ENCODE measurements at regions not wholly inside any gene's neighbourhood (a gene's known extent, or its start where the extent isn't known, plus 50 kb on each side); places are given as distances from the start of the nearest gene placed in this dataset.
A peak's percentile ranks its signal among the peaks of the same experiment; 100 is the strongest.

DNA sequence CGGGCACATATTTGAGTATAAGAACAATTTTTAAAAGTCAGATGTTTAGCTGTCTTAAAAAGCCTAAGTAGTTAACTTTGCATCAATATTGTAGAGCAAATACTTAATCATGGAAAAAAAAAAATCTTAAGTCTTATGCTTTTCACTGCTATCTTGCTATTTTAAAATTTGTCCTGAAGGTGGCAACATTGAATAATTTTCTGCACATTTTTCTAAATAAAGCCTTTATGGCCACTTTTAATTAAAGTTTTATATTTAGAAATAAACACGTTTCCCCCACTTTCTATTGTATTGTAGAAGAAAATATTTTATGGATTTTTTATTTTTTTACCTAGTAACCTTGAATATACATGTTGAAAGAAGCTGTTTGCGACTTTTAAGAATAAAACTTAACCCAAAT lies 198.8 kb downstream of the AMY1C start:
- Mint-ChIP-seq H3K36me3 (ENCODE audit: insufficient read depth in 1 of 3, low read depth in 3 of 3) (no peaks in the 10 kb centered on the region; a peak in 1 of 7 replicates), H3K27ac (no peak overlapping the region), H3K27me3 (ENCODE audit: low read depth) (peaks cover 22% of the 10 kb centered on the region), H3K9me3 (no peaks in the 10 kb centered on the region; a peak in 1 of 5 replicates), H3K4me1 (peaks cover 3% of the 10 kb centered on the region in 2 experiments; a peak in 2 of 4 replicates), H3K4me3 (no peak overlapping the region)
- no peaks in the 10 kb centered on the region for H3K79me1 ChIP-seq (ENCODE audit: insufficient read depth, low read depth, low read length, poor library complexity, severe bottlenecking)
- H3K27me3 ChIP-seq (ENCODE audit: insufficient read depth, low read length) = no peaks in the 10 kb centered on the region; the same call in 1 of the 2 replicates
- no peak overlapping the region for H2AFZ ChIP-seq (ENCODE audit: low read length)
- H2AK5ac ChIP-seq (ENCODE audit: insufficient read length, low read length) = no peak overlapping the region
- no peaks in the 10 kb centered on the region for H4K20me1 ChIP-seq (ENCODE audit: control insufficient read depth, insufficient read depth, insufficient read length)
- H4K5ac ChIP-seq (ENCODE audit: insufficient read length, low read depth, low read length) = no peak overlapping the region
- no peak overlapping the region for H3K4ac ChIP-seq (ENCODE audit: low read depth, low read length)
- H3K23ac ChIP-seq (ENCODE audit: insufficient read length, low read depth, low read length) = no peak overlapping the region
- WGBS (ENCODE audit: extremely low coverage, insufficient read length, low lambda C conversion rate) = no CpG with 5 or more reads among the region's 3 CpGs
- no peak overlapping the region for H4K91ac ChIP-seq (ENCODE audit: insufficient read length, low read depth, low read length)
- H3K56ac ChIP-seq (ENCODE audit: insufficient read length, low read depth, low read length) = no peak overlapping the region
- no peak overlapping the region for H3K27ac ChIP-seq (ENCODE audit: insufficient read length, low read depth, low read length)
- no peak overlapping the region for H3K18ac ChIP-seq (ENCODE audit: insufficient read length, low read depth, low read length)
- no peak overlapping the region for H3K4me2 ChIP-seq (ENCODE audit: insufficient read depth, insufficient read length, low read length)
- no peak overlapping the region for H2BK5ac ChIP-seq (ENCODE audit: insufficient read length, low read length)
- H3K14ac ChIP-seq (ENCODE audit: insufficient read depth, low read length) = no peak overlapping the region
- TF ChIP-seq, protein P1, sequence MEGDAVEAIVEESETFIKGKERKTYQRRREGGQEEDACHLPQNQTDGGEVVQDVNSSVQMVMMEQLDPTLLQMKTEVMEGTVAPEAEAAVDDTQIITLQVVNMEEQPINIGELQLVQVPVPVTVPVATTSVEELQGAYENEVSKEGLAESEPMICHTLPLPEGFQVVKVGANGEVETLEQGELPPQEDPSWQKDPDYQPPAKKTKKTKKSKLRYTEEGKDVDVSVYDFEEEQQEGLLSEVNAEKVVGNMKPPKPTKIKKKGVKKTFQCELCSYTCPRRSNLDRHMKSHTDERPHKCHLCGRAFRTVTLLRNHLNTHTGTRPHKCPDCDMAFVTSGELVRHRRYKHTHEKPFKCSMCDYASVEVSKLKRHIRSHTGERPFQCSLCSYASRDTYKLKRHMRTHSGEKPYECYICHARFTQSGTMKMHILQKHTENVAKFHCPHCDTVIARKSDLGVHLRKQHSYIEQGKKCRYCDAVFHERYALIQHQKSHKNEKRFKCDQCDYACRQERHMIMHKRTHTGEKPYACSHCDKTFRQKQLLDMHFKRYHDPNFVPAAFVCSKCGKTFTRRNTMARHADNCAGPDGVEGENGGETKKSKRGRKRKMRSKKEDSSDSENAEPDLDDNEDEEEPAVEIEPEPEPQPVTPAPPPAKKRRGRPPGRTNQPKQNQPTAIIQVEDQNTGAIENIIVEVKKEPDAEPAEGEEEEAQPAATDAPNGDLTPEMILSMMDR (conservative IDR thresholded peaks at IDR 0.05) = peak; percentile 54
- no peak overlapping the region for H2BK120ac ChIP-seq (ENCODE audit: low read depth, low read length, poor library complexity, severe bottlenecking)
- no peak overlapping the region for H3T11ph ChIP-seq (ENCODE audit: low read length)
- no peaks in the 10 kb centered on the region for H3K9me3 ChIP-seq (ENCODE audit: control insufficient read depth, low read depth, low read length)
- no peak overlapping the region for H4K8ac ChIP-seq (replicated peaks; ENCODE audit: insufficient read length, low read depth, low read length)
- no peak overlapping the region for H2BK12ac ChIP-seq (ENCODE audit: insufficient read length, low read depth, low read length)
- no peak for DNase-seq
- no peaks in the 10 kb centered on the region for H3K4me1 ChIP-seq (ENCODE audit: insufficient read depth, low read length)
- no peak overlapping the region for H3K9ac ChIP-seq (ENCODE audit: extremely low read depth, insufficient read length, low read length)
- H3K23me2 ChIP-seq (ENCODE audit: insufficient read length, low read depth, low read length, poor library complexity, severe bottlenecking) = no peaks in the 10 kb centered on the region
- no peak overlapping the region for H2BK20ac ChIP-seq (ENCODE audit: low read depth, low read length, poor library complexity, severe bottlenecking)
- H3K79me2 ChIP-seq (ENCODE audit: insufficient read depth, low read length) = no peaks in the 10 kb centered on the region
- H2BK15ac ChIP-seq (ENCODE audit: low read depth, low read length) = no peak overlapping the region

Measured in H9 (cell line).